Dedifferentiated amniotic fluid mesenchymal stem cell (primary cell): ENCODE measurements at regions not wholly inside any gene's neighbourhood (a gene's known extent, or its start where the extent isn't known, plus 50 kb on each side); places are given as distances from the start of the nearest gene placed in this dataset.
"Not testable (repeated sequence)": the region's sequence is repeated elsewhere in the genome, so short reads cannot be mapped to it uniquely, and the experiment has no call there.

Experiments used
- DNase-seq: peaks from one replicate; pipeline ENCODE4 v3.0.0-alpha.2; 2016; ENCODE audit errors: extremely low spot score

GRCh38 chr11:134598368-134598767 lies 186.3 kb upstream of the B3GAT1 start:
- DNase-seq: no peak

- no peak for DNase-seq
Observed at GRCh38 chr11:134597452-134597851, 185.4 kb upstream of the B3GAT1 start.

- no peak for DNase-seq
Observed at GRCh38 chr11:134596404-134596803, 184.4 kb upstream of the B3GAT1 start.

- no peak for DNase-seq
Observed at GRCh38 chr11:134592391-134592990, 180.4 kb upstream of the B3GAT1 start.

GRCh38 chr11:134591338-134591737 lies 179.3 kb upstream of the B3GAT1 start:
- DNase-seq: no peak

DNA sequence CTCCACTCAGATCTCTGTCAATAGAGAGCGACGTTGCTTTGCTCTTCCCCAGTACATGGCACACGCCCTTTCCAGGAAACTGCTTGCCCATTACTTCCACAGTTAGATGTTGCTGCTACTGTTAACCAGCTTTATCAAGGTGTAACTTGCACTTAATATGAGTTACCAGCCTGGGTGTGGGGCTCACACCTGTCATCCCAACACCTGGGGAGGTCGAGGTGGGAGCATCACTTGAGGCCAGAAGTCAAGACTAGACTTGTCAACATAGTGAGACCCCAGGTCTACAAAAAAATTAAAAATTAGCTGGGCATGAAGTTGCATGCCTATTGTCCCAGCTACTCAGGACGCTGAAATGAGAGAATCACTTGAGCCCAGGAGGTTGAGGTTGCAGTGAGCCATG lies 177.1 kb upstream of the B3GAT1 start:
- no peak for DNase-seq

DNA sequence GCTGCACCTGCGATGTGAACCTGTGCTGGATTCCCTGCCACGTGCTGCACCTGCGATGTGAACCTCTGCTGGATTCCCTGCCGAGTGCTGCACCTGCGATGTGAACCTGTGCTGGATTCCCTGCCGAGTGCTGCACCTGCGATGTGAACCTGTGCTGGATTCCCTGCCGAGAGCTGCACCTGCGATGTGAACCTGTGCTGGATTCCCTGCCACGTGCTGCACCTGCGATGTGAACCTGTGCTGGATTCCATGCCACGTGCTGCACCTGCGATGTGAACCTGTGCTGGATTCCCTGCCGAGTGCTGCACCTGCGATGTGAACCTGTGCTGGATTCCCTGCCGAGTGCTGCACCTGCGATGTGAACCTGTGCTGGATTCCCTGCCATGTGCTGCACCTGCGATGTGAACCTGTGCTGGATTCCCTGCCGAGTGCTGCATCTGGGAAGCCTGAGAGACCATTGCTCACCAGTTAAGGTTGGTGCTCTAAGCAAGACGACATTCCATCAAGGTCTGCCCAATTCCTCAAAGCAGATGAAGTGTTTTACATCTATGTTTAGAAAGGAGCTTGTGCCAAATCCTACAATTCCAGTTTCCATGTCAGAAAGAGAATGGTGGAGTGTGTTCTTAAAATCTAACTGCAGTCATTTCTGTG lies 176.5 kb upstream of the B3GAT1 start:
- DNase-seq: not testable (repeated sequence)

GRCh38 chr11:134587345-134587744 lies 175.3 kb upstream of the B3GAT1 start:
- no peak for DNase-seq

DNA sequence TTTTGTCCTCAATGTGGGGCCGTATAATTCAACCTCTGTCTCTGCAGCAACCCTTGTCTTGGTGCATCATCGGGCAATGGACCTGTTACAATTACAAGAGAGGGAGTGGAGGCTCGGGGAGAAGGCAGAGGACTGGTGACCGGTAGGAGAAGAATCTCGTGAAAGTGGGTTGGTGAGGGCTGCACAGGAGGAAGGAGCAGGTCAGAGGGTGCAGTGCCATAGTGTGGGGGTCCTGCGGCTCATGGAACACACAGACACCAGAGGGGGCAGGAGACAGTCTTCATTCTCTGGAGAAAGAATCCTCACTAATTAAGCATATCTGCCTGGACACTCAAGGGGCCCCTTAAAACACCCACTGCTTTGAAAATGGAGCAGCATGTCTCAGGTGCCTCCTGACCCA lies 174.7 kb upstream of the B3GAT1 start:
- no peak for DNase-seq

DNA sequence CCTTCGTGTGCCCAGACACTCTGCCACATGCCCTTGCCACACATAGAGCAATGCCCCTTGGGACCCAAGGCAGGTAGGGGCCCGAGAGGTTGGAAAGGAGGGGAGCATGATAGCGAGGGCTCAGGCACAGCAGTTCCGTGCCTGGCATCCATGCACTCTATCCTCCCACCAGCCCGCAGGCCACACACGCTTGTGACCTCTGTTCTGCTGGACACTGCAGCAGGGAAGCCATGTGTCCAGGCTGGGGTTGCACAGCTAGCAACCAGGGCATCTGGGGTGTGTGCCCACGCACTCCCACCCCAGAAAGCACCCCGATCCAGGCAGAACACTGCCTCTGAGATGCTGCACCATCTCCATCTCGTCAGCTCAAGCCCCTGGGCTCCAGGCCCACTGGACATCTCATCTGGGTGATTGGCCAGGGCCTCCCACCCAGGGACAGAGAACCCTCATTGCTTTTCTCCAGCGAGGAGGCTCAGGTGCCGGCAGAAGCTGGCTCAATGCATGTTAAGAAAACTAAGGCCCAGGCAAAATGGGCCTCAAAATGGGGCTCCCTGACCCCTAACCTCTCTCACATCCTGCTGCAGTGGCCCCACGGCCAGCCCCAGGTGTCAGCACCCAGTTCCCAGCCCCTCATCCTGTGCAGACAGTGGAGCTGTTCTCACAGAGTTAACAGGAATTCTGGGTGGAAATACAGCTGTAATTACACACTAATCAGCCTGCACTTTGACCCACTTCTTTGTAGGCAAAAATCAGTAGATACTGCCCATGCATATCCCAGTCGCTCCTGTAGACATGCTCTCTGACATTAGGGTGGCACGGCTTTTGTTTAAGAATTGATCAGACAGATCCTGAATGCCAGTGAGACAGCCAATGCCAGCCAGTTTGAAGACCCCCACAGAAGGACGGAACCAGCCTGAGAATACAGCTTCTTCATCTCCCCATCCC lies 173.9 kb upstream of the B3GAT1 start:
- DNase-seq: no peak

DNA sequence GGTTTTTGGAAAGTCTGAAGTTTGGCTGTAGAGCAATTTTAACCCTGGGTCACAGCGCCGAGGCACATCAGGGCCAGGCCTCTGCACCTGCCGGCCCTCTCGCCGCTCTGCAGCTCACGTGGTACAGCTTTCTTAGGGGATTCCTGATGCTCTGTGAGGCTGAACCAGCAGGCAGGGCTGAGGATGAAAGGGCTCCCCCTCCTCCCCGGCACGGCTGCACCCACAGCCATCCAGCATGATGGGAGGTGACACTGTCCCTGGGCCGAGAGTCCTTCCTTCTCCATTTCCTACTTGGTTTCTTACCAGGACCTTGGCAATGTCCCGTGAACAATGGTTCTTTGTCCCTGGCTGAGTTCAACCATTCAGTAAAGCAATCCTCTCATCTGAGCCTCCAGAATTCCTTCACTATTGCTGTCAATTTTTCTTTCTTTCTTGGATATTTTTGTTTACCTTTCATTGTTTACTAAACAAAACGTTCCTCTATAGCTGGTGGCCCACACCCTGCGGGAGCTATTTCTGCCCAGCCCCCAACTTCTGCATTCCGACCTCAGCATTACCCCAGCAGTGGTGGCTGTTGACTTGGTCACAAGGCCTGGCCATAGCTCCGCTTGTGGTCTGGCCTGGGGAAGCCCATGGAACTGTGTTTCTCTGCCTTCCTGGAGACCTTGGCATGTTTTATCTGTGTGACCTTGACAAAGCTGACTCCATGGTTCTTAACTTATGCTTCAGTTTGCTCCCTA lies 172.8 kb upstream of the B3GAT1 start:
- no peak for DNase-seq

DNA sequence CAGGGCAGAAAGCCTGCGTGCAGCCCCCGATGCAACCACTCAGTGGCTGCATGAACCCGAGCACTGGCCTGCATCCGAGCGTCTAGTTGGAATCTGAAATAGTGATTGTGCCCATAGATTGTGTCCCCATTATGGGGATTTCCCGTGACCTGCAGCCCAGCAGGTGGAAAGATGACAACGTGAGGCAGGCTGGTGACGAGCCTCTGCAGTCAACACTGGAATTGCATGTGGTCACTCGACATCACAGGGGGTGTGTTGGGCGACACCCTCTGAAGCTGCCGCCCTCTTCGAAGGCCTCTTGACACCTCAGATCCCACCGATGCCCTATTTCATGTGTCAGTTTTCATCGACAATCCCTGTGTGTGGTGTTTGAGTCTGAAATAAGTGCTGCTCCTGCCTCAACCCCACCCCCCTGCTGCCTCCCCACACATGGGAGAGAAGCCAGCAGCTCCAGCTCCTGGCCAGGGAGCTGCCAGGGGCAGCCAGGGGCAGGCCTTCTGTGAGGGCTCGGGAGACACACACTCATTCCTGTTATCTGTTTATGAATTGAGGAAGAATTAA lies 172.0 kb upstream of the B3GAT1 start:
- no peak for DNase-seq

DNA sequence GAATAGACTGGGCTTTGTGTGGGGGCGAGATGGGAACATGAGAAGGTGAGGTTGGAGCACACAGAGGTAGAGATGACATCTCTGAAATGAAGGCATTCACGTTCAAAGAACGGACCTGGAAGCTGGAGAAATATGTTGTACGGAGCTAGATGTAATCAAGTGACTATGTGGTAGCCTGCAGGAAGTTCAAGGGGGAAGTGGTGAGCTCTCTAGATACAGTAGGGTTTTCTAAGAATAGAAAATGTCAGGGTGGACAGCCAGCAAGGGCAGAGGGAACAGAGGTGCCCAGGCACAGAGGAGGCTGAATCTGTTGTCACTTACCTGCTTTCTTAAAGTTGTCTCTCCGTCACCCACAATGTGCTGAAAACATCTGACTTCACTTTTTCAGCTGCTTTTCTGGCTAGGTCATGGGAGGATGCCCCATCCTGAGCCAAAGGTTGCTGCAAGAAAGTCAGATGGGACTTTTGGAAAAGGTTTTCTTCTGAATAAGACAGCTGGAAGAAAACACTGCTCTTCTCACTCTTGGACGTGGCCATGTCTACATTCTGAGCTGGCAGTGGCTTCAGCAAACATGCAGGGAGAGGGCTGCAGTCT lies 171.5 kb upstream of the B3GAT1 start:
- DNase-seq: no peak

- no peak for DNase-seq
Observed at GRCh38 chr11:134582770-134583095, 170.7 kb upstream of the B3GAT1 start.

GRCh38 chr11:134581966-134582769 lies 170.1 kb upstream of the B3GAT1 start:
- DNase-seq: no peak

GRCh38 chr11:134581121-134581626 lies 169.1 kb upstream of the B3GAT1 start:
- no peak for DNase-seq

DNA sequence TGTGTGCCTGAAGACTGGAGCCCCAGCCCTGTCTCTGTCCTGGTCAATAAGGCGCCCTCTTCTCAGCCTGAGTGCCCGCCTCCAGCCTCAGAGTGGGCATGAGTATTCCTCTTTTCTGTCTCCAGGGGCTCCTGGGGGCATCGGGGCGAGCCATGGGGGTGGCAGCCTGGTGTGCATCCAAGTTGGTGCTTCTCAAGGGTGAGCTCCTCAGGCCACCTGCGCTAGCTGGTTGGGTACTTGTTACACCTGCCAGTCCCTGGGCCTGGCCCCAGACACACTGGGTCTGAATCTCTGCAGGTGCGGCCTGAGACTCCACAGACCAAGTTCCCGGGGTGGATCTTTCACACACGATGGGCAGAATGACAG lies 168.6 kb upstream of the B3GAT1 start:
- DNase-seq: no peak

- DNase-seq: no peak
Observed at GRCh38 chr11:134579724-134580609, 167.9 kb upstream of the B3GAT1 start.
